ENCODE measurements at regions not wholly inside any gene's neighbourhood (a gene's known extent, or its start where the extent isn't known, plus 50 kb on each side); places are given as distances from the start of the nearest gene placed in this dataset.
"Not testable (repeated sequence)": the region's sequence is repeated elsewhere in the genome, so short reads cannot be mapped to it uniquely, and the experiment has no call there.

DNA sequence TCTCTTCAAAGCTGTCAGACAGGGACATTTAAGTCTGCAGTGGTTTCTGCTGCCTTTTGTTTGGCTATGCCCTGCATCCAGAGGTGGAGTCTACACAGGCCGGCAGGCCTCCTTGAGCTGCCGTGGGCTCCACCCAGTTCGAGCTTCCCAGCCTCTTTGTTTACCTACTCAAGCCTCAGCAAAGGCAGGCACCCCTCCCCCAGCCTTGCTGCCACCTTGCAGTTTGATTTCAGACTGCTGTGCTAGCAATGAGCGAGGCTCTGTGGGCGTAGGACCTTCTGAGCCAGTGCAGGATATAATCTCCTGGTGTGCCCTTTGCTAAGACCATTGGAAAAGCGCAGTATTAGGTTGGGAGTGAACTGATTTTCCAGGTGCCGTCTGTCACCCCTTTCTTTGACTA, 51.0 kb upstream of the VCAM1 start:
- TF ChIP-seq CTCF, EP300 (IDR thresholded peaks at IDR 0.05): not testable (repeated sequence)

Measured in tibial nerve (tissue), 4 donors.